Activated CD8-positive, alpha-beta memory T cell treated with anti-CD3 and anti-CD28 coated beads, Interleukin-2, amount 10 ng/mL, durations not matched to agents 7 days and 5 days (primary cell): ENCODE measurements at regions not wholly inside any gene's neighbourhood (a gene's known extent, or its start where the extent isn't known, plus 50 kb on each side); places are given as distances from the start of the nearest gene placed in this dataset.
"Not testable (repeated sequence)": the region's sequence is repeated elsewhere in the genome, so short reads cannot be mapped to it uniquely, and the experiment has no call there.

Experiments used
- ATAC-seq: fragments of 150-1000 bp; cut with Tn5 transposase; one replicate; pipeline ENCODE4 v1.10.0; 2021; ENCODE audit warnings: moderate library complexity
- CTCF ChIA-PET: fragments of 350-600 bp; sonication (Branson Sonifier 250); formaldehyde crosslinking; loops from one replicate; lab custom pipeline; 2021; ENCODE audit warnings: antibody characterized with exemption; lab: Charles Lee
- DNase-seq: peaks from one replicate; pipeline ENCODE4 v3.0.0-alpha.2; 2020
- H3K27ac Mint-ChIP-seq: one replicate; pipeline ENCODE4 v1.8.0; 2021; ENCODE audit warnings: mild to moderate bottlenecking, mixed read lengths
- H3K27me3 Mint-ChIP-seq: one replicate; pipeline ENCODE4 v1.8.0; 2021; ENCODE audit warnings: mixed read lengths
- H3K36me3 Mint-ChIP-seq: one replicate; pipeline ENCODE4 v1.8.0; 2021; ENCODE audit warnings: mild to moderate bottlenecking, mixed read lengths
- H3K4me1 Mint-ChIP-seq: one replicate; pipeline ENCODE4 v1.8.0; 2021; ENCODE audit warnings: mixed read lengths
- H3K4me3 Mint-ChIP-seq: one replicate; pipeline ENCODE4 v1.8.0; 2021; ENCODE audit warnings: mild to moderate bottlenecking, moderate library complexity, mixed read lengths
- H3K9me3 Mint-ChIP-seq: one replicate; pipeline ENCODE4 v1.8.0; 2022; ENCODE audit warnings: low read depth, mixed read lengths

GRCh38 chr20:48359692-48360341 lies 468.0 kb downstream of the PREX1 start:
- Mint-ChIP-seq H3K4me3 (no peak overlapping the region), H3K36me3 (no peaks in the 10 kb centered on the region), H3K27ac (no peak overlapping the region), H3K4me1 (peaks cover 1% of the 10 kb centered on the region), H3K27me3 (peaks cover 9% of the 10 kb centered on the region), H3K9me3 (no peaks in the 10 kb centered on the region)
- CTCF ChIA-PET = no interaction called here
- no peak for DNase-seq
- ATAC-seq = no peak

GRCh38 chr20:48359055-48359390 lies 468.8 kb downstream of the PREX1 start:
- H3K36me3 Mint-ChIP-seq, H3K27ac Mint-ChIP-seq, ATAC-seq, DNase-seq, H3K4me1 Mint-ChIP-seq, H3K4me3 Mint-ChIP-seq, H3K27me3 Mint-ChIP-seq, CTCF ChIA-PET, H3K9me3 Mint-ChIP-seq: not testable (repeated sequence)

- ATAC-seq (no peak), DNase-seq (no peak)
- Mint-ChIP-seq H3K27ac (no peak overlapping the region), H3K9me3 (no peaks in the 10 kb centered on the region), H3K4me1 (peaks cover 1% of the 10 kb centered on the region), H3K27me3 (peaks cover 10% of the 10 kb centered on the region), H3K36me3 (no peaks in the 10 kb centered on the region), H3K4me3 (no peak overlapping the region)
- CTCF ChIA-PET = no interaction called here
Measured at GRCh38 chr20:48358176-48359054, 469.4 kb downstream of the PREX1 start.

- Mint-ChIP-seq H3K27me3 (peaks cover 9% of the 10 kb centered on the region), H3K4me3 (no peak overlapping the region), H3K36me3 (no peaks in the 10 kb centered on the region), H3K4me1 (peaks cover 1% of the 10 kb centered on the region), H3K9me3 (no peaks in the 10 kb centered on the region), H3K27ac (no peak overlapping the region)
- DNase-seq (no peak), ATAC-seq (no peak)
- CTCF ChIA-PET = no interaction called here
Measured at GRCh38 chr20:48357714-48358113, 470.1 kb downstream of the PREX1 start.

DNA sequence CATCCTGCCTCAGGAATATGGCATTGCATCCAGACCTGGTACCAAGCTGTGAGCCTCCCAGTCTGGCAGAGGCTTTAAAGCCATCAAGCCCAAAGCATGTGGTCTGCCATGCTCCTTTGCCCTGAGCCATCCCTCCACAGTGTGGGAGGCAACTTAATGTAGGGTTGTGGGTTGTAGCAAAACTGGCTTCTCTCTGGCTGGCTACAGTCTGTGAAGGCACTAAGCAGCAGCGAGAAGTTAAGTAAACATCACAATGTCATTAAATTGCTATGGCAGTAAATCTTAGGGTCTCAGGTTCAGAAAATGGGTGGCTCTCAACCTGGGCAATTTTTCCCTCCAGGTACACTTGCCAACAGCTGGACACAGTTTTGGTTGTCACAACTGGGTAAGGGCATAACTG lies 472.9 kb downstream of the PREX1 start:
- CTCF ChIA-PET = no interaction called here
- Mint-ChIP-seq H3K4me1 (no peaks in the 10 kb centered on the region), H3K27me3 (peaks cover 11% of the 10 kb centered on the region), H3K4me3 (no peak overlapping the region), H3K36me3 (no peaks in the 10 kb centered on the region), H3K9me3 (no peaks in the 10 kb centered on the region), H3K27ac (no peak overlapping the region)
- ATAC-seq (no peak), DNase-seq (no peak)

DNA sequence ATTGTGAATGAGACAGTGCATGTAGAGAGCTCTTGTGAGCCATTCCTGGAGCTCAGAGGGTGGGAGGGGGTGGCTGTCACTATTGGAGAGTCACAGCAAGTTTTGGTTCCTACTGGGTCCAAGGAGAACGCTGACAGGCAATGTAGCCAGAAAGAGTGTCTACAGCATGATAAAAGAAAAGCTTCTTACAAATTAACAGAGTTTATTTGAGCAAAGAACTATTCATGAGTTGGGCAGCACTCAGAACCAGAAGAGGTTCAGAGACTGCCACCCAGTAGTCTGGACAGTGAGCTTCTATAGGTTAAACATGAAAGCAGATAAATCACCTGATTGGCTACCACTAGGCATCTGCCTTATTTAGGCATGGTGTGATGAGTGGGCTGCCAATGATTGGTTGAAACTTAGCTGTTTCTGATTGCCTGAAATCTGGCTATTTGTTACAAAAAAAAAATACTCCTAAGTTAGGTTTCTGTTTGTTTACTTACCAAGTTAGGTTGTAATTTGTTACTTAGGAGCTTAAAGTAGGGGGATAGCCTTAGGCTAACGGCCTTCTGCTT lies 473.4 kb downstream of the PREX1 start:
- Mint-ChIP-seq H3K4me3 (no peak overlapping the region), H3K36me3 (no peaks in the 10 kb centered on the region), H3K4me1 (no peaks in the 10 kb centered on the region), H3K27ac (no peak overlapping the region), H3K27me3 (peaks cover 14% of the 10 kb centered on the region), H3K9me3 (no peaks in the 10 kb centered on the region)
- no peak for DNase-seq
- no peak for ATAC-seq
- CTCF ChIA-PET = no interaction called here

GRCh38 chr20:48352628-48353027 lies 475.2 kb downstream of the PREX1 start:
- DNase-seq (no peak), ATAC-seq (no peak)
- H3K36me3 Mint-ChIP-seq = no peaks in the 10 kb centered on the region
- H3K27ac Mint-ChIP-seq = no peak overlapping the region
- no peaks in the 10 kb centered on the region for H3K4me1 Mint-ChIP-seq
- no peak overlapping the region for H3K4me3 Mint-ChIP-seq
- no peaks in the 10 kb centered on the region for H3K9me3 Mint-ChIP-seq
- CTCF ChIA-PET = no interaction called here
- peaks cover 26% of the 10 kb centered on the region for H3K27me3 Mint-ChIP-seq

GRCh38 chr20:48352042-48352441 lies 475.8 kb downstream of the PREX1 start:
- H3K27me3 Mint-ChIP-seq = peaks cover 28% of the 10 kb centered on the region
- no peak overlapping the region for H3K4me3 Mint-ChIP-seq
- no peaks in the 10 kb centered on the region for H3K4me1 Mint-ChIP-seq
- ATAC-seq = no peak
- no peaks in the 10 kb centered on the region for H3K9me3 Mint-ChIP-seq
- no peak overlapping the region for H3K27ac Mint-ChIP-seq
- CTCF ChIA-PET = no interaction called here
- no peaks in the 10 kb centered on the region for H3K36me3 Mint-ChIP-seq
- no peak for DNase-seq

DNA sequence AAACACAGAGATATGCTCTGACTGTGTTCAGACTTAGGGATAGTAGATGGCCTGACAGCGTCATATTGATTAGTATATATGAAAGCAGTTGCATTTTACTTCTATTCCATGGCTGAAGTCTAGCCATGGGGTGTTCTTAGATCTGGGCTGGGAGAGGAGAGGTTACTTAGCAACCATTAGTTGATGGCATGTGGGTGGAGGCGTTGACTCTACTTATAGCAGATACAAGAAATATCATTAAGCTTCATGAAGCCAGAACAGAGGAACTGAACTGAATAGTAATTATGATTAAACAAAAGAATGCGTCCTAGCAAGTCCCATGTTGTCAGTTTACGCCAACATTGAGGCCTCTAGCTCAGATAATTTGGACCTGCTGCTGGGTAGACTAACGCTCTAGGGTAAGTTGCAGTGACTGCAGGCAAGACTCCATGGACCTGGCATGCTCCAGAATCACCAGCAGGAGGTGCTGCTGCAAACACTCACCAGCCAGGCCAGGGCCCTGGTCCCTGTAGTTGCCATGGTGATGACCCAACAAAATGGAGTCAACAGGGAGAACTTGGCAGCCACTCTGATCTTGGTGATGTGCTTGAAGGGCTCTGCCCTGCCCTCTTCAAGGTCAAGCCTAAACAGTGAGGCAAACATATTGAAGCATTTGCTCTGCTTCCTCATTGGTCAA lies 477.3 kb downstream of the PREX1 start:
- Mint-ChIP-seq H3K36me3 (no peaks in the 10 kb centered on the region), H3K27me3 (peaks cover 28% of the 10 kb centered on the region), H3K4me1 (no peaks in the 10 kb centered on the region), H3K9me3 (no peaks in the 10 kb centered on the region), H3K4me3 (no peak overlapping the region), H3K27ac (no peak overlapping the region)
- ATAC-seq = no peak
- CTCF ChIA-PET = interaction anchor here (1.0 kb wide), 1 partner anchor 270 kb away, joined by 3 read pairs; no protein-coding TSS in a partner anchor
- DNase-seq = no peak

- Mint-ChIP-seq H3K4me1 (no peaks in the 10 kb centered on the region), H3K27ac (no peak overlapping the region), H3K36me3 (no peaks in the 10 kb centered on the region), H3K27me3 (peaks cover 28% of the 10 kb centered on the region), H3K9me3 (no peaks in the 10 kb centered on the region), H3K4me3 (no peak overlapping the region)
- DNase-seq (no peak), ATAC-seq (no peak)
- CTCF ChIA-PET = no interaction called here
Measured at GRCh38 chr20:48349656-48350055, 478.1 kb downstream of the PREX1 start.

GRCh38 chr20:48348022-48348421 lies 479.8 kb downstream of the PREX1 start:
- Mint-ChIP-seq H3K9me3 (no peaks in the 10 kb centered on the region), H3K4me3 (no peak overlapping the region), H3K27me3 (peaks cover 31% of the 10 kb centered on the region), H3K27ac (no peak overlapping the region), H3K36me3 (no peaks in the 10 kb centered on the region), H3K4me1 (no peaks in the 10 kb centered on the region)
- CTCF ChIA-PET = no interaction called here
- DNase-seq (no peak), ATAC-seq (no peak)

DNA sequence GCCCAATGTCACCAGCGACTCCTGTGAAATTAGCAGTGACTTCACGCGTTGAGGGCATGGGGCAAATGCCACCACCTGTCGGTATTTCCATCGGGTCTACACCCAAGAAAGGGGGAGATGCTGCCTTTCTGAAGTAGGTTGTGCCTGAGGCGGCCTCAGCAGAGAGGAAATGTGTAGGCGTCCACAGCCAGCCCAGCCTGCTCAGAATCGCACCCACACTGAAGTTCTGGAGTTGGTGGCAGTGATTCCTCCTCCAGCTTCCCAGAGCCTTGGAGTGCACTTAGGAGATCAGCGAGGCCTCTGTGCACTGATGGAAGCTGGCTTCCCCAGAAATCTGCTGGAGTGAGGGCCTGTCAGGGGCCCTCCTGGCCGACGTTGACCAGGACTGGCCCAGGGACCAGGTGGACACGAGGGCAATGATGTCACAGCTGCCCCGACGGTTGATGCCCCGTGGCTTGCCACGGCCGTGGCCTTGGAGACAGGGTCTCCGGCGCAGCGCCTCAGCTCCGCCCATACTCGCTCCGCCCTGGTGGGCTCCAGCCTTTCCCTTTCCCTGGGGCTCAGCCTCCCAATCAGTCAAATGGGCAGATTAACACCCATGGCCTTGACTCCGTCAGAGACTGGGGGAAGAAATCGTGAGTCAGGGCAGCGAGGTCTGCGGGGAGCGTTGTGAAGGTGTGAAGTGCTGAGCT lies 484.8 kb downstream of the PREX1 start:
- DNase-seq (no peak), ATAC-seq (no peak)
- Mint-ChIP-seq H3K27ac (no peak overlapping the region), H3K4me3 (no peak overlapping the region), H3K9me3 (no peaks in the 10 kb centered on the region), H3K4me1 (peaks cover 20% of the 10 kb centered on the region), H3K36me3 (no peaks in the 10 kb centered on the region), H3K27me3 (peaks cover 43% of the 10 kb centered on the region)
- CTCF ChIA-PET = no interaction called here

DNA sequence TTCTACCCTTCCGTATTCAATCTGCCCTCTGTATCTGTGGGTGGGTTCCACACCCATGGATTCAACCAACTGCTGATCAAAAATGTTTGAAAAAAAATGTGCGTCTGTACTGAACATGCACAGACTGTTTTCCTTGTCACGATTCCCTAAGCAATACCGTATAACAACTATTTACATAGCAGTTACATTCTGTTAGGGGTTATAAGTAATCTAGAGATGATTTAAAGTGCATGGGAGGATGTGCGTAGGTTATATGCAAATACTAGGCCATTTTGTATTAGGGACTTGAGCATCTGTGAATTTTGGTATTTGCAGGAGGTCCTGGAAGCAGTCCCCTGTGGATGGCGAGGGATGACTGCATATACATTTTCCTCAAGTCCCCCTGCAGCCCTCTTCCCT lies 486.9 kb downstream of the PREX1 start:
- Mint-ChIP-seq H3K27me3 (peaks cover 51% of the 10 kb centered on the region), H3K36me3 (no peaks in the 10 kb centered on the region), H3K27ac (no peak overlapping the region), H3K4me1 (peaks cover 20% of the 10 kb centered on the region), H3K4me3 (no peak overlapping the region), H3K9me3 (no peaks in the 10 kb centered on the region)
- CTCF ChIA-PET = no interaction called here
- ATAC-seq (no peak), DNase-seq (no peak)
